ENCODE measurements at regions not wholly inside any gene's neighbourhood (a gene's known extent, or its start where the extent isn't known, plus 50 kb on each side); places are given as distances from the start of the nearest gene placed in this dataset.

DNA sequence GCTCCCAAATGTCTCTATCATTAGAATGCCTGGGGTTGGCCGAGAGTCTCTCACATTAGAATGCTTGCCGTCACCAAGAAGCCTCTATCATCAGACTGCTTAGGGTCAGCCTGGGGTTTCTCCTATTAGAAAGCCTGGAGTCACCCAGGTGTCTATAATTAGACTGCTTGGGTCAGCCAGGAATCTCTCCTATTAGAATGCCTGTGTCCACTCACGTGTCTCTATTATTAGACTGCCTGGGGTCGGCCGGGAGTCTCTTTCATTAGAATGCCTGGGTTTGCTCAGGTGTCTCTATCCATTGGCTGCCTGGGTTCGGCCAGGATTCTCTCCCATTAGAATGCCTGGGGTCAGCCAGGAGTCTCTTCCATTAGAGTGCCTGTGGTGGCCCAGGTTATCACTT lies 1453.1 kb downstream of the UQCRFS1 start:
- no peak for DNase-seq

DNA sequence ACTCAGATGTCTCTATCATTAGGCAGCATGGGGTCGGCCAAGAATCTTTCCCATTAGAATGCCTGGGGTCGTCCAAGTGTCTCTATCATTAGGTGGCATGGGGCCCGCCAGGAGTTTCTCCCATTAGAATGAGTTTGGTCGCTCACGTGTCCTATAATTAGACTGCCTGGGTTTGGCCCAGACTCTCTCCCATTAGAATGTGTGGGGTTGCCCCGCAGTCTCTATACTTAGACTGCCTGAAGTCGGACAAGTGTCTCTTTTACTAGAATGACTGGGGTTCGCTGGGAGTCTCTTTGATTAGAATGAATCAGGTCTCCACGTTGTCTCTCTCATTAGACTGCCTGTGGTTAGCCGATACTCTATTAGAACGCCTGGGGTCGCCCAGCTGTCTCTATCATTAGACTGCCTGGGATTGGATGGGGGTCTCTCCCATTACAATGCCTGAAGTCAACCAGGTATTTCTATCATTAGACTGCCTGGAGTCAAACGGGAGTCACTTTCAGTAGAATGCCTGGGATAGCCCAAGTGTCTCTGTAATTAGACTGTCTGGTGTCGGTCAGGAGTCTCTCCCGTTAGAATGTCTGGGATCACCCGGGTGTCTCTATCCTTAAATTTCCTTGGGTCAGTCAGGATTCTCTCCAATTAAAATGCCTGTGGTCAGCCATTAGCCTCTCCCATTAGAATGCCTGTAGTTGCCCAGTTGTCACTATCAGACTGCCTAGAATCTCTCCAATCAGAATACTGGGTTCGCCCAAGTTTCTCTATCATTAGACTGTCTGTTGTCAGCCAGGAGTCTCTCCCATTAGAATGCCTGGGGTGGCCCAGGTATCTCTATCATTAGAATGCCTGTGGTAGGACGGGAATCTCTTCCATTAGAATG lies 1454.1 kb downstream of the UQCRFS1 start:
- DNase-seq = no peak

DNA sequence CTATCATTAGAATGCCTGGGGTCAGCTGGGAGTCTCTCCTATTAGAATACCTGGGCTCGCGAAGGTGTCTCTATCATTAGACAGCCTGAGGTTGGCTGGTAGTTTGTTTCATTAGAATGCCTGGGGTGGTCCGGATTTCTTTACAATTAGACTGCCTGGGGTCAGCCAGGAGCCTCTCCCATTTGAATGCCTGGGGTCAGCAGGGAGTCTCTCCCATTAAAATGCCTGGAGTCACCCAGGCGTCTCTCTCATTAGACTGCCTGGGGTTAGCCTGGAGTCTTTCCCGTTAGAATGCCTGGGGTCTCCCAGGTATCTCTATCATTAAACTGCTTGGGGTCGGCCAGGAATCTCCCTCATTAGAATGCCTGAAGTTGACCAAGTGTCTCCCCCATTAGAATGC lies 1458.3 kb downstream of the UQCRFS1 start:
- no peak for DNase-seq

DNA sequence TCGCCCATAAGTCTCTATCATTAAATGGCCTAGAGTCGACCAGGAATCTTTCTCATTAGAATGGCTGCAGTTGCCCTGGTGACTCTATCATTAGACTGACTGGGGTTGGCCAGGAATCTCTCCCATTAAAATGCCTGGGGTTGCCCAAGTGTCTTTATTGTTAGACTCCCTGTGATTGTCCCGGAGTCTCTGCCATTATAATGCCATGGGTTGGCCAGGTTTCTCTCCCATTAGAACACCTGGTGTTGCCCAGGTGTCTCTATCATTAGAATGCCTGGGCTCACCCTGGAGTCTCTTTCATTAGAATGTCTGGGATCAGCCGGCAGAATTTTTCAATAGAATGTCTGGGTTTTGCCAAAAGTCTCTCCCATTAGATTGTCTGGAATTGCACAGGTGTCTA lies 1459.3 kb downstream of the UQCRFS1 start:
- no peak for DNase-seq

DNA sequence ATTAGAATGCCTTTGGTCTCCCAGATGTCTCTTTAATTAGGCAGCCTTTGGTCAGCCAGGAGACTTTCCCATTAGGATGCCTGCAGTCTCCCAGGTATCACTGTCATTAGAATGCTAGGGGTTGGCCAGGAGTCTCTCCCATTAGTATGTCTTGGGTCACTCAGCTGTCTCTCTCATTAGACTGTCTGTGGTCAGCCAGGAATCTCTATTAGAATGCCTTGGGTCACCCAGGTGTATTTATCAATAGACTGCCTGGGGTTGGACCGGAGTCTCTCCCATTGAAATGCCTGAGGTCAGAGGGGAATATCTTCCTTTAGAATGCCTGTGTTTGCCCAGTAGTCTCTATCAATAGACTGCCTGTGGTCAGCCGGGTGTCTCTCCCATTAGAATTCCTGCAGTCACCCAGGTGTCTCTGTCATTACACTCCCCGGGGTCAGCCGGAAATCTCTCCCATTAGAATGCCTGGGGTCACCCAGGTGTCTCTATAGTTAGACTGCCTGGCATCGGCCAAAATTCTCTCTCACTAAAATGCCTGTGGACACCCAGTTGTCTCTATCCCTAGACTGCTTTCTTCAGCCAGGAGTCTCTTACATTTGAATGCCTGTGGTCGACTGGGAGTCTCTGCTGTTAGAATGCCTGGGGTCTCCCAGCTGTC lies 1460.3 kb downstream of the UQCRFS1 start:
- no peak for DNase-seq

DNA sequence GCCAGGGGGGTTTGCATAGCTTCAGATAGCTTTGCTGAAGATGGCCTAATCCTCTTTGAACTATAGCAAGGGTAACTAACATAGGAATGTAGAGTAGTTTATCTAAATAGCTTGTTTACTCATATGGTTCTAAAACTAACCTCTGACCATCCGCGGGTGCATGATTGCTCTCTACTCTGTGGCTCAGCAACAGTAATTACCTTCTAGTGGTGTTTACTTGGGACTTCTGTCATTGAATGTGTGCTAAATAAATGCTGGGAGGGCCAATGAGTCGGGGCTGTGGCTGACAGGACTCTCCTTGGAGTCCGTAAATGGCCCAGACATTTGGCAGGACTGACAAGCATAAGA lies 1461.9 kb downstream of the UQCRFS1 start:
- no peak for DNase-seq

DNA sequence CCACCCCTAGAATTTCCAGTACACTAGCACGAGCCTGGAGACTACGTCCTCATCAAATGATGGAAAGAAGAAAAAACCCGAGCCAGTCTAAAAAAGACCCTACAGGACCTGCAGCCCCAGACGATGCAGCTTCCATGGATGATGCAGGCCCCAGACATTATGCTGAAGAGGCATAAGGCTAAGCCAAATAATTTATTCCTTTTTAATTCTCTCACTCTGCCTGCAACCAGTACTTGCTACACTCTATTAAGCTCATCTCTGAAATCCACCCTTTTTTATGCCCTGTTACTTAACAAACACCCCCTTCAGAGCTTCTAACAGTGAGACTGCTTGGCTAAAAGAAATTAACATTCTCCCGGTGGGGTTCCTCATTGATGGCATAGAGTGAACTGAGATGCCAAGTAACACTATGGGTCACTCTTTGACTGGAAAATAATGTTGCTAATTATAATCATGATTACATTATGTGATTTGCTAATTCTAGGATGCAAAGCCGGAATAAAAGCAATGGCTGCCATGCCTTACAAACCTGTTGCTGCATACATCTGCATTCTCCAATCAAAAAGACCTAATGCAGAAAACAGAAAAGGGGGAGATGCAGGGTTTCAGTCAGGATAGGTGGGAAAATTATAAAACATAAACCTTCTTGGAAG lies 1462.4 kb downstream of the UQCRFS1 start:
- no peak for DNase-seq

DNA sequence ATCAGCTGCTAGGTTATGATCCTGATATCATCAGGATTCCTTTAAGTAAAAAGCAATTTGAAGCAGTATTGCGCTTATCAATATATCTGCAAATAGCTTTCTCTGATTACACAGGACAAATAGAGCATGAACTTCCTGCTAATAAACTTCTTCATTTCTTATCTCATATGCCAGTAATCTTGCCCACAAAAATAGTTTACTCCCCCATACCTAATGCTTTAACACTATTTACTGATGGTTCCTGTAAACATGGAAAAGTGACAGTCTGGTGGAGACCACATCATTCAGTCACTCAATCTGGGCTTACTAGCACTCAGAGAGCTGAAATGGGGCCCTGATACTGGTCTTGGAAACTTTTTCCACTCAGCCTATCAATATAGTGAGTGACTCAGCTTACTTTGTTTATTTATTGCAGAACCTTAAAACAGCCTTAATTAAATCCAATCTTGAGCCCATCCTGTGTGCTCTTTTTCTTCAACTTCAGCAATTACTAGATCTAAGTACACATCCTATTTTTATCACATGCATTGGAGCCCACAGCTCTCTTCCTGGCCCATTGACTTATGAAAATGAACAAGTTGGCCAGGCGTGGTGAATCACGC lies 1464.3 kb downstream of the UQCRFS1 start:
- no peak for DNase-seq

DNA sequence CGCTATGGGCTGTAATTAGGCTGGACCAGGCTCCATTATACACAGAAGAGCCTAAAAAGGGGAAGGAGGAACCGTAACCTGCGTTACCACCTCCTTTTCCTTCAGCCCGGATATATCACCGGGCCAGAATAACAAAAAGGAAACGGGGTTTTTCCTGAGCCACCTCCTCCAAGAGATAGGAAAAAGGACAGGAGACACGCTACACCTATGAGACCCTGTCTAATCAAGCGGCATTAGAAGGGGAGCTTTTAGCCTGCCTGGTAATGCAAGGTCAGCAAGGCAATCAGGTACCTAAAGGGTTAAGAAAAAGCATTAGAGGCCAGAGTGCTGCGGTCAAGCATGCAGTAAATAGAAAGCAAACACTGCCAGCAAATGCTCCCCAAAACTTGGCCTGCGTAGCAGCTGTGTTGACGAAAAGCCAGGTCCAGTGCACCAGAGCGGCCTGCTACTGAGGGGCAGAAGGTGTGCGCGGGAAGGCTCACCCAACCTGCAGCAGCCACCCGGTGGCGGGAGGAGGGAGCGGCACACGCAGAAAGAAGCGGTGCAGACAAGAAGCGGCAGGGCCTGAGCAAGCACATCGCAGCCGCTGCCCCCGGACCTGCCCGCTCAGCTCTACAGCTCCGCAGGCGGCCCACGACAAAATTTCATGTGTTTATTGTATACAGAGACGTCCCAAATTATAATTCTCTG lies 1466.1 kb downstream of the UQCRFS1 start:
- no peak for DNase-seq

DNA sequence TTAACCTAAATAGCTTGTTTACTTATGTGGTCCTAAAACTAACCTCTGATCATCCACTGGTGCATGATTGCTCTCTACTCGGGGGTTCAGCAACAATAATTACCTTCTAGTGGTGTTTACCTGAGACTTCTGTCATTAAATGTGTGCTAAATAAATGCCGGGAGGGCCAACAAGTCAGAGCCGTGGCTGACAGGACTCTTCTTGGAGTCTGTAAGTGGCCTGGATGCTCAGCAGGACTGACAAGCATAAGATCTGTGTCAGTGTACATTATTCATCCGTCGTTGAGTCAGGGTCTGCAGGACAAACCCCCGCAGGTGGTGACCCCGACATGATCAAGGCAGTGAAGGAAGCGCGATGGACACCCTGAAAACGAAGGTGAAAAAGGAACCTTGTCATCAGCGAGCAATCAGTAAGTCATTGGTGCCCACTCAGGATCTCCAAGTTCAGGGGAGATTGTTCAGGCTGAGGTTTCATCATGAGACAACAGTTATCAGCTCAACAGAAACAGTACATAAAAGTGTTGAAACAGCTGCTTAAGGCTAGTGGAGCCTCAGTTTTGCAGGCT lies 1466.9 kb downstream of the UQCRFS1 start:
- DNase-seq = no peak

DNA sequence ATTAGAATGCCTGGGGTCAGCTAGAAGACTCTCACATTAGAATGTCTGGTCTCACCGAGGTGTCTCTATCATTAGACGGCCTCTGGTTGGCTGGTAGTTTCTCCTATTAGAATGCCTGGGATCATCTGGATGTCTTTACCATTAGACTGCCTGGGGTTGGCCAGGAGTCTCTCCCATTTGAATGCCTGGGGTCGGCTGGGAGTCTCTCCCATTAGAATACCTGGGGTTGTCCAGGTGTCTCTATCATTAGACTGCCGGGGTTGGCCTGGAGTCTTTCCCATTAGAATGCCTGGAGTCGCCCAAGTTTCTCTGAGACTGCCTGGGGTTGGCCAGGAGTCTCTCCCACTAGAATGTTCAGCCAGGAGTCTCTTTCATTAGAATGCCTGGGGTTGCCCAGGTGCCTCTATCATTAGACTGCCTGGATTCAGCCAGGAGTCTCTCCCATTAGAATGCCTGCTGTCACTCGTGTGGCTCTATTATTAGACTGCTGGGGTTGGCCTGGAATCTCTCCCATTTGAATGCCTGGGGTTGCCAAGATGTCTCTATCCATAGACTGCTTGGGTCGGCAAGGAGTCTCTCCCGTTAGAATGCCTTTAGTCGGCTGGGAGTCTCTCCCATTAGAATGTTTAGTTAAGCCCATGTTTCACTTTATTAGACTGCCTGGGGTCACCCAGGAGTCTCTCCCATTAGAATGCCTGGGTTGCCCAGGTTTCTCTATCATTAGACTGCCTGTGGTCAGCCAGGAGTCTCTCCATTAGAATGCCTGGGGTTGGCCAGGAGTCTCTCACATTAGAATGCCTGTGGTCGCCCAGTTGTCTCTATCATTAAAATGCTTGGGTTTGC lies 1467.8 kb downstream of the UQCRFS1 start:
- DNase-seq = no peak

DNA sequence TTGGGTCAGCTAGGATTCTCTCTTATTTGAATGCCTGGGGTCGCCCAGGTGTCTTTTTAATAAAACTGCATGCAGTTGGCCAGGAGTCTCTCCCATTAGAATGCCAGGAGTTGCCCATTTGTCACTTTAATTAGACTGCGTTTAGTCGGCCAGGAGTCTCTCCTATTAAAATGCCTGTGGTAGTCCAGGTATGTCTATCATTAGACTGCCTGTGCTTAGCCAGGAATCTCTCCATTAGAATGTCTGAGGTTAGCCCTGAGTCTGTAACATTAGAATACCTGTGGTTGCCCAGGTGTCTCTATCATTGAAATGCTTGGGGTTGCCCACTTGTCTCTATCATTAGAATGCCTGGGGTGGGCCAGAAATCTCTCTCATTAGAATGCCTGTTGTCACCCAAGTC lies 1470.9 kb downstream of the UQCRFS1 start:
- no peak for DNase-seq

DNA sequence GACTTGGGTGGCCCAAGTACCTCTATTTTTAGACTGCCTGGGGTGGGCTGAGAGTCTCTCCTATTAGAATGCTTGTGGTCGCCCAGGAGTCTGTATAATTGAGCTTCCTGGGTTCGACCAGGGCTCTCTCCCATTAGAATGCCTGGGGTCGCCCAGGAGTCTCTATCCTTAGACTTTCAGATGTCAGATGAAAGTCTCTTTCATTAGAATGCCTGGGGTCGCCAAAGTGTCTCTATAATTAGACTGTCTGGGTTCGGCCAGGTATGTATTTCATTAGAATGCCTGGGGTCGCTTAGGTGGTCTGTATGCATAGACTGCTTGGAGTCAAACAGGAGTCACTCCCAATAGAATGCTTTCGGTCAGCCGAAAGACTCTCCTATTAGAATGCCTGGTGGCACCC lies 1471.7 kb downstream of the UQCRFS1 start:
- no peak for DNase-seq

DNA sequence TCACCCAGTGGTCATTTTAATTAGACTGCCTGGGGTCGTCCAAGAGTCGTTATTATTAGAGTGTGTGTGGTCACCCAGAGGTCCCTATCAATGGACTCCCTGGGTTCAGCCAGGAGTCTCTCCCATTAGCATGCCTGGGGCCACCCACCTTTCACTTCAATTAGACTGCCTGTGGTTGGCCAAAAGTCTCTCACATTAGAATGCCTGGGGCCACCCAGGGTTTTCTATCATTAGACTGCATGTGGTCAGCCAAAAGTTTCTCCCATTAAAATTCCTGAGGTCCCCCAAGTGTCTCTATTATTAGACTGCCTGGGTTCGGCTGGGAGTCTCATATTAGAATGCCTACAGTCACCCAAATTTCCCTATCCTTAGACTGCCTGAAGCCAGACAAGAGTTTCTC lies 1472.6 kb downstream of the UQCRFS1 start:
- DNase-seq = no peak

DNA sequence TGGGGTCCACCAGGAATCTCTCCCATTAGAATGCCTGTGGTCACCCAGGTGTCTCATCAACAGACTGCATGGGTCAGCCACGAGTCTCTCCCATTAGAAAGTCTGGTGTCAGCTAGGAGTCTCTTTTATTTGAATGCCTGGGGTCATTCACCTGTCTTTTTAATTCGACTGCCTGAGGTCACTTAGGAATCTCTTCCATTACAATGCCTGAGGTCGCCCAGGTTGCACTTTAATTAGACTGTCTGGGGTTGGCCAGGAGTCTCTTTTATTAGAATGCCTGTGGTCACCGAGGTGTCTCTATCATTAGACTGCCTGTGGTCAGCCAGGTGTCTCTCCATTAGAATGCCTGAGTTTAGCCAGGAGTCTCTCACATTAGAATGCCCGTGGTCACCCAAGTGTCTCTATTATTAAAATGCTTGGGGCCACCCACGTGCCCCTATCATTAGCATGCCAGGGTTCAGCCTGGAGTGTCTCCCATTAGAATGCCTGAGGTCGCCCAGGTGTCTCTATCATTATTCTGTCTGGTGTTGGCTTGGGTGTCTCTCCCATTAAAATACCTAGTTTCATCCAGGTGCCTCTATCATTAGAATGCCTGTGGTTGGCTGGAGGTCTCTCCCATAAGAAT lies 1474.3 kb downstream of the UQCRFS1 start:
- no peak for DNase-seq

DNA sequence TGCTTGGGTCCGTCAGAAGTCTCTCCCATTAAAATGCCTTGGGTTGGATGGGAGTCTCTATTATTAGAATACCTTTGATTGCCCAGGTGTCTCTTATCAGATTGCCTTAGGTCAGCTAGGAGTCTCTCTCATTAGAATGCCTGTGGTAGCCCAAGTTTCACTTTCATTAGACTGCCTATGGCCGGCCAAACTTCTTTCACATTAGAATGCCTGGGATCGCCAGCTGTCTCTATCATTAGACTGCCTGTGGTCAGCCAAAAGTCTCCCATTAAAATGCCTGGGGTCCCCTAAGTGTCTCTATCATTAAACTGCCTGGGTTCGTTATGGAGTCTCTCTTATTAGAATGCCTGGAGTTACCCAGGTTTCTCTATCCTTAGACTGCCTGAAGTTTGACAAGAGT lies 1476.7 kb downstream of the UQCRFS1 start:
- no peak for DNase-seq

DNA sequence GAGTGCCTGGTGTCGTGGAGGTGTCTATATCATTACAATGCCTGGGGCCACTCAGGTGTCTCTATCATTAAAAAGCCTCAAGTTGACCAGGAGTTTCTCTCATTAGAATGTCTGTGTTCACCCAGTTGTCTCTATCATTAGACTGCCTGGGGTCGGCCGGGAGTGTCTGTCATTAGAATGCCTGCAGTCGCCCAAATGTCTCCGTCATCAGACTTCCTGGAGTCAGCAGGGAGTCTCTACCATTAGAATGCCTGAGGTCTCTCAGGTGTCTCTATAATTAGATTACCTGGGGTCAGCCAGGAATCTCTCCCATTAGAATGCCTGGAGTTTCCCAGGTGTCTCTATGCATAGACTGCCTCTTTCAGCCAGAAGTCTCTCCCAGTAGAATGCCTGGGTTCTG lies 1477.6 kb downstream of the UQCRFS1 start:
- no peak for DNase-seq

DNA sequence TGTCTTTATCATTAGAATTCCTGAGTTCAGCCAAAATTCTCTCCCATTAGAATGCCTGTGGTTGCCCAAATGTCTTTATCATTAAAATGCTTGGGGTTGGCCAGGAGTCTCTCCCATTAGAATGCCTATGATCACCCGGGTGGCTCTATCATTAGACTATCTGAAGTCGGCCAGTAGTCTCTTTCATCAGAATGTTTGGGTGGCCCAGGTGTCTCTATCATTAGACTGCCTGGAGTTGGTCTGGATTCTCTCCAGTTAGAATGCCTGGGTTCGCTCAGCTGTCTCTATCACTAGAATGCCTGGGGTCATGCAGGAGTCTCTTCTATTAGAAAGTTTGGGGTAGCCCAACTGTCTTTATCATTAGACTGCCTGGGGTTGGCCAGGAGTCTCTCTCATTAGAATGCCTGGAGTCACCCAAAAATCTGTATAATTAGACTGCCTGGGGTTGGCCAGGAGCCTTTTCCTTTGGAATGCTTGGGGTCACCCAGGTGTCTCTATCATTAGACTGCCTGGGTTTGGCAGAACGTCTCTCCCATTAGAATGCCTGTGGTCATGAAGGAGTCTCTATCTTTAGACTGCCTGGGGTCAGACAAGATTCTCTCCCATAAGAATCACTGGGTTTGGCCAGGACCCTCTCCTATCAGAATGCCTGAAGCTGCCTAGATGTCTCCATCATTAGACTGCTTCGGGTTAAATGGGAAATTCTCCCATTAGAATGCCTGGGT lies 1478.3 kb downstream of the UQCRFS1 start:
- no peak for DNase-seq

DNA sequence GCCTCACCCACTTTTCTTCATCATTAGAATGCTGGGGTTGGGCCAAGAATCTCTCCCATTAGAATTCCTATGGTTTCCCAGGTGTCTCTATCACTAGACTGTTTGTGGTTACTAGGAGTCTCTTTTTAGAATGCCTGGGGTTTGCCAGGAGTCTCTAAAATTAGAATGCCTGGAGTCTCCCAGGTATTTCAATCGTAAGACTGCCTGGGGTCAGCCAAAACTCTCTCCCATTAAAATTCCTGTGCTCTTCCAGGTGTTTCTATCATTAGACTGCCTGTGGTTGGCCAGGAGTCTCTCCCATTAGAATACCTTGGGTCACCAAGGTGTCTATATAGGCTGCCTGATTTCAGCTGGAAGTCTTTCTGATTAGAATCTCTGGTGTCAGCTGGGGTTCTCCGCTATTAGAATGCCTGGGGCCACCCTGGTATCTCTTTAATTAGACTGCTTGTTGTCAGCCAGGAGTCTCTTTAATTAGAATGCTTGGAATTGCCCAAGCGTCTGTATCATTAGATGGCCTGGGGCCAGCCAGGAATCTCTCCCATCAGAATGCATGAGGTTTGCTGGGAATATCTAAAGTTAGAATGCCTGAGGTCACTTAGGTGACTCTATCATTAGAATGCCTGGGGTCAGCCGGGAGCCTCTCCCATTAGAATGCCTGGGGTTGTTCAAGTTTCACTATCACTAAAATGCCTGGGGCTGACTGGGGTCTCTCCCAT lies 1479.2 kb downstream of the UQCRFS1 start:
- DNase-seq = no peak

DNA sequence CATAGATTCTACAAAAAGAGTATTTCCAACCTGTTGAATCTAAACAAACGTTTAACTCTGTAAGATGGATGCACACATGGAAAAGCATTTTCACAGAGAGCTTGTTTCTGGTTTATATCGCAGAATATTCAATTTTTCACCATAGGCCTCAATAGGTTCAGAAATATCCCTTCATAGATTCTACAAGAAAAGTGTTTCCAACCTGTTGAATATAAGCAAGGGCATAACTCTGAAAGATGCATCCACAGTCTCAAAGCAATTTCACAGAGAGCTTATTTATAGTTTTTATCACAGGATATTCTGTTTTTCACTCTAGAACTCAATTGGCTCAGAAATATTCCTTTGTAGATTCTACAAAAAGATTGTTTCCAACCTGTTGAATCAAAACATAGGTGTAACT lies 1483.6 kb downstream of the UQCRFS1 start:
- no peak for DNase-seq

All from fibroblast of skin of abdomen (primary cell).